ENCODE measurements at regions not wholly inside any gene's neighbourhood (a gene's known extent, or its start where the extent isn't known, plus 50 kb on each side); places are given as distances from the start of the nearest gene placed in this dataset.

- Histone ChIP-seq H3K36me3 (no peaks in the 10 kb centered on the region), H3K27me3 (no peaks in the 10 kb centered on the region), H3K27ac (no peak overlapping the region), H3K4me1 (no peaks in the 10 kb centered on the region), H3K9me3 (no peaks in the 10 kb centered on the region), H3K4me3 (no peak overlapping the region)
- DNase-seq (ENCODE audit: low spot score in 2 of 2): no peak
- 86% methylated on average over 3 of the region's 3 CpGs for whole genome bisulfite sequencing
- TF ChIP-seq CTCF (IDR thresholded peaks at IDR 0.05): no peak
- TF ChIP-seq EP300 (IDR thresholded peaks at IDR 0.05): no peak
- no peak for TF ChIP-seq POLR2A (IDR thresholded peaks at IDR 0.05)
- TF ChIP-seq POLR2AphosphoS5 (IDR thresholded peaks at IDR 0.05): no peak
Observed at GRCh38 chr15:95350908-95351307, 979.6 kb upstream of the NR2F2 start.

- H3K27ac ChIP-seq: no peak overlapping the region
- 90% methylated on average over 9 of the region's 9 CpGs for WGBS
- H3K4me1 ChIP-seq: no peaks in the 10 kb centered on the region
- no peaks in the 10 kb centered on the region for H3K36me3 ChIP-seq
- no peak for TF ChIP-seq POLR2A (IDR thresholded peaks at IDR 0.05)
- TF ChIP-seq POLR2AphosphoS5 (IDR thresholded peaks at IDR 0.05): no peak
- no peak for TF ChIP-seq EP300 (IDR thresholded peaks at IDR 0.05)
- TF ChIP-seq CTCF (IDR thresholded peaks at IDR 0.05): no peak
- no peak for DNase-seq (ENCODE audit: low spot score in 2 of 2)
- H3K4me3 ChIP-seq: no peak overlapping the region
- no peaks in the 10 kb centered on the region for H3K9me3 ChIP-seq
- no peaks in the 10 kb centered on the region for H3K27me3 ChIP-seq
Observed at GRCh38 chr15:95352631-95353187, 977.8 kb upstream of the NR2F2 start.

DNA sequence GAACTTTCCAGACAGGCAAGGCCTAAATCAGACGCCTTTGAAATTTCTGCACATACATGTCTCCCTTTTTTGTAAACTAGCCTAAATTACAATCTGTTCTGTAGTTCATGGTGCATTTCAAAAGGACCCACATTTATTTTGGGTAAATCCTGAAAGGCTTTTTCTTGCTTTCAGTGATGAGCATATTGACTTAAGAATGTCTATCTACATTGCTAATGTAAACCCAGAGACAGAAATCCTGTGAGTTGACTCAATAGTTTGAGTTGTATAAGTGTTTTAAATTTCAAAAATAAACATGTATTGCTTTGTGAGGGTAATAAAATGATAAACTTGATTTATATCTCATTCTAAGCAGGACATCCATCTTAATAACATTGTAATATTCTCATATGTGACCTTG, 977.0 kb upstream of the NR2F2 start:
- H3K4me3 ChIP-seq: no peak overlapping the region
- 82% methylated on average over 1 of the region's 1 CpG for WGBS
- DNase-seq (ENCODE audit: low spot score in 2 of 2): no peak
- no peaks in the 10 kb centered on the region for H3K4me1 ChIP-seq
- no peaks in the 10 kb centered on the region for H3K27me3 ChIP-seq
- no peak overlapping the region for H3K27ac ChIP-seq
- H3K36me3 ChIP-seq: no peaks in the 10 kb centered on the region
- H3K9me3 ChIP-seq: no peaks in the 10 kb centered on the region
- TF ChIP-seq POLR2A (IDR thresholded peaks at IDR 0.05): no peak
- no peak for TF ChIP-seq POLR2AphosphoS5 (IDR thresholded peaks at IDR 0.05)
- TF ChIP-seq EP300 (IDR thresholded peaks at IDR 0.05): no peak
- TF ChIP-seq CTCF (IDR thresholded peaks at IDR 0.05): no peak

DNA sequence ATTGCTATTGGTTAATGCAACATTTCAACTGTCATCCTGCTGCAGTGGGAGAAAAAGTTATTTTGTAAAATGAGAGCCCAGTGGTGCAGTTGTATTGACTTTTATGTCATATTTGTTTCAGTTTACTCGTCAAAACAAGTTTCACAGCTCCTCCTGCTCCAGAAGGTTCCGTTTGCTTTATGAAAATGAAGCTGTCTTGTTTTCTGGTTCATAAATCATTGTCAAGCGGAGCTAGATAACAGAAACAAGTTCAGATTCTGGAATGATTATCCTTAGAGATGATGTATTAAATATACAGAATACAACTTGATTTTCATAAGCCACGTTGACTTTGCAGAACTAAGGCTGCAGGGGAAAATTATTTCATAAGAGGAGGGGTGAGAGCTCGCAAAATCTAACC, 970.5 kb upstream of the NR2F2 start:
- no peaks in the 10 kb centered on the region for H3K4me1 ChIP-seq
- H3K36me3 ChIP-seq: no peaks in the 10 kb centered on the region
- no peaks in the 10 kb centered on the region for H3K27me3 ChIP-seq
- no peak overlapping the region for H3K4me3 ChIP-seq
- no peak for DNase-seq (ENCODE audit: low spot score in 2 of 2)
- 49% methylated on average over 5 of the region's 5 CpGs for WGBS
- no peak overlapping the region for H3K27ac ChIP-seq
- no peak for TF ChIP-seq POLR2AphosphoS5 (IDR thresholded peaks at IDR 0.05)
- no peak for TF ChIP-seq EP300 (IDR thresholded peaks at IDR 0.05)
- TF ChIP-seq POLR2A (IDR thresholded peaks at IDR 0.05): no peak
- TF ChIP-seq CTCF (IDR thresholded peaks at IDR 0.05): no peak
- no peaks in the 10 kb centered on the region for H3K9me3 ChIP-seq

GRCh38 chr15:95362306-95362705, 968.2 kb upstream of the NR2F2 start:
- DNase-seq (ENCODE audit: low spot score in 2 of 2): no peak
- Histone ChIP-seq H3K27ac (no peak overlapping the region), H3K4me1 (no peaks in the 10 kb centered on the region), H3K9me3 (no peaks in the 10 kb centered on the region), H3K27me3 (no peaks in the 10 kb centered on the region), H3K4me3 (no peak overlapping the region), H3K36me3 (no peaks in the 10 kb centered on the region)
- TF ChIP-seq EP300 (IDR thresholded peaks at IDR 0.05) (no peak), POLR2AphosphoS5 (IDR thresholded peaks at IDR 0.05) (no peak)
- WGBS: 59% methylated on average over 3 of the region's 3 CpGs

- Histone ChIP-seq H3K9me3 (no peaks in the 10 kb centered on the region), H3K27me3 (no peaks in the 10 kb centered on the region), H3K36me3 (no peaks in the 10 kb centered on the region), H3K27ac (no peak overlapping the region), H3K4me3 (no peak overlapping the region), H3K4me1 (no peaks in the 10 kb centered on the region)
- TF ChIP-seq CTCF (IDR thresholded peaks at IDR 0.05) (no peak), EP300 (IDR thresholded peaks at IDR 0.05) (no peak), POLR2AphosphoS5 (IDR thresholded peaks at IDR 0.05) (no peak), POLR2A (IDR thresholded peaks at IDR 0.05) (no peak)
- no peak for DNase-seq (ENCODE audit: low spot score in 2 of 2)
- 43% methylated on average over 5 of the region's 5 CpGs for WGBS
Observed at GRCh38 chr15:95363646-95364045, 966.9 kb upstream of the NR2F2 start.

Data from suprapubic skin (tissue), 4 donors.